Mucosa of rectum (tissue), 2 donors: ENCODE measurements at regions not wholly inside any gene's neighbourhood (a gene's known extent, or its start where the extent isn't known, plus 50 kb on each side); places are given as distances from the start of the nearest gene placed in this dataset.

ENCODE experiments used
- H3K27ac ChIP-seq, 2 donors: one replicate each; pipeline ENCODE4 v1.7.0; 2013; ENCODE audit warnings: inconsistent platforms in 2 of 2, low read depth in 2 of 2, low read length in 2 of 2
- H3K27me3 ChIP-seq, 2 donors: one replicate each; pipeline ENCODE4 v1.7.0; 2013; ENCODE audit warnings: low read length in 2 of 2; ENCODE audit not compliant: control insufficient read depth in 2 of 2, insufficient read depth in 2 of 2
- H3K36me3 ChIP-seq, 2 donors: one replicate each; pipeline ENCODE4 v1.7.0; 2013; ENCODE audit warnings: low read length in 2 of 2; ENCODE audit not compliant: control insufficient read depth in 2 of 2, insufficient read depth in 2 of 2
- H3K4me1 ChIP-seq, 2 donors: one replicate each; pipeline ENCODE4 v1.7.0; 2013; ENCODE audit warnings: low read length in 2 of 2, mild to moderate bottlenecking in 1 of 2; ENCODE audit not compliant: control insufficient read depth in 2 of 2, insufficient read depth in 2 of 2
- H3K4me3 ChIP-seq, 2 donors: one replicate each; pipeline ENCODE4 v1.7.0; 2013; ENCODE audit warnings: low read length in 2 of 2
- H3K9ac ChIP-seq, 2 donors: one replicate each; pipeline ENCODE4 v1.7.0; 2013; ENCODE audit warnings: low read length in 2 of 2, low read depth in 1 of 2, mild to moderate bottlenecking in 1 of 2
- H3K9me3 ChIP-seq, 2 donors: one replicate each; pipeline ENCODE4 v1.7.0; 2013; ENCODE audit warnings: low read length in 2 of 2; ENCODE audit not compliant: control insufficient read depth in 2 of 2
- donor health status: healthy.
- donor health status: Normal muscosa, but diverticular disease.

GRCh38 chr1:234926559-234927311 lies 201.9 kb downstream of the TOMM20 start:
- Histone ChIP-seq H3K9me3 (no peaks in the 10 kb centered on the region), H3K27ac (peak overlapping the region; percentile 59 to 63), H3K36me3 (no peaks in the 10 kb centered on the region), H3K9ac (no peak overlapping the region), H3K4me3 (peak overlapping the region in 1 of 2 donors; percentile 40), H3K4me1 (peaks cover 10 to 12% of the 10 kb centered on the region in 2 donors), H3K27me3 (no peaks in the 10 kb centered on the region)

- H3K9me3 ChIP-seq, result no peaks in the 10 kb centered on the region
- H3K4me3 ChIP-seq, result peak overlapping the region in 1 of 2 donors; percentile 40
- no peak overlapping the region for H3K9ac ChIP-seq
- H3K4me1 ChIP-seq, result peaks cover 10 to 12% of the 10 kb centered on the region in 2 donors
- H3K27ac ChIP-seq, result peak overlapping the region; percentile 59 to 63
- H3K36me3 ChIP-seq, result no peaks in the 10 kb centered on the region
- H3K27me3 ChIP-seq, result no peaks in the 10 kb centered on the region
Measured at GRCh38 chr1:234926264-234926558, 202.4 kb downstream of the TOMM20 start.

GRCh38 chr1:234925440-234926263 lies 203.0 kb downstream of the TOMM20 start:
- H3K27ac ChIP-seq, result peak overlapping the region; percentile 59 to 63
- H3K27me3 ChIP-seq, result no peaks in the 10 kb centered on the region
- no peaks in the 10 kb centered on the region for H3K36me3 ChIP-seq
- H3K4me1 ChIP-seq, result peaks cover 10 to 12% of the 10 kb centered on the region in 2 donors
- no peaks in the 10 kb centered on the region for H3K9me3 ChIP-seq
- H3K9ac ChIP-seq, result no peak overlapping the region
- H3K4me3 ChIP-seq, result no peak overlapping the region

- peaks cover 10 to 12% of the 10 kb centered on the region in 2 donors for H3K4me1 ChIP-seq
- H3K4me3 ChIP-seq, result no peak overlapping the region
- no peaks in the 10 kb centered on the region for H3K9me3 ChIP-seq
- peak overlapping the region; percentile 9 to 63 for H3K27ac ChIP-seq
- no peak overlapping the region for H3K9ac ChIP-seq
- no peaks in the 10 kb centered on the region for H3K36me3 ChIP-seq
- no peaks in the 10 kb centered on the region for H3K27me3 ChIP-seq
Measured at GRCh38 chr1:234924450-234925355, 203.9 kb downstream of the TOMM20 start.

- H3K4me1 ChIP-seq, result peaks cover 18 to 19% of the 10 kb centered on the region in 2 donors
- H3K27me3 ChIP-seq, result no peaks in the 10 kb centered on the region
- no peak overlapping the region for H3K9ac ChIP-seq
- no peaks in the 10 kb centered on the region for H3K36me3 ChIP-seq
- H3K9me3 ChIP-seq, result no peaks in the 10 kb centered on the region
- H3K27ac ChIP-seq, result no peak overlapping the region
- H3K4me3 ChIP-seq, result no peak overlapping the region
Measured at GRCh38 chr1:234923626-234924025, 205.0 kb downstream of the TOMM20 start.

- Histone ChIP-seq H3K4me1 (peaks cover 24 to 25% of the 10 kb centered on the region in 2 donors), H3K4me3 (no peak overlapping the region), H3K9me3 (no peaks in the 10 kb centered on the region), H3K27ac (no peak overlapping the region), H3K36me3 (no peaks in the 10 kb centered on the region), H3K27me3 (no peaks in the 10 kb centered on the region), H3K9ac (no peak overlapping the region)
Measured at GRCh38 chr1:234922987-234923386, 205.7 kb downstream of the TOMM20 start.

- H3K36me3 ChIP-seq, result no peaks in the 10 kb centered on the region
- H3K27ac ChIP-seq, result peak overlapping the region in 1 of 2 donors; percentile 11
- H3K4me3 ChIP-seq, result no peak overlapping the region
- H3K9me3 ChIP-seq, result no peaks in the 10 kb centered on the region
- H3K4me1 ChIP-seq, result peaks cover 23 to 28% of the 10 kb centered on the region in 2 donors
- H3K27me3 ChIP-seq, result no peaks in the 10 kb centered on the region
- H3K9ac ChIP-seq, result no peak overlapping the region
Measured at GRCh38 chr1:234921266-234922062, 207.2 kb downstream of the TOMM20 start.

- Histone ChIP-seq H3K9ac (no peak overlapping the region), H3K27me3 (no peaks in the 10 kb centered on the region), H3K9me3 (no peaks in the 10 kb centered on the region), H3K27ac (peak overlapping the region in 1 of 2 donors; percentile 11), H3K4me3 (no peak overlapping the region), H3K36me3 (no peaks in the 10 kb centered on the region), H3K4me1 (peaks cover 19 to 28% of the 10 kb centered on the region in 2 donors)
Measured at GRCh38 chr1:234920843-234921140, 207.8 kb downstream of the TOMM20 start.

- Histone ChIP-seq H3K36me3 (no peaks in the 10 kb centered on the region), H3K4me1 (peaks cover 19 to 29% of the 10 kb centered on the region in 2 donors), H3K9ac (no peak overlapping the region), H3K27me3 (no peaks in the 10 kb centered on the region), H3K9me3 (no peaks in the 10 kb centered on the region), H3K4me3 (no peak overlapping the region), H3K27ac (peak overlapping the region in 1 of 2 donors; percentile 11)
Measured at GRCh38 chr1:234920136-234920842, 208.3 kb downstream of the TOMM20 start.
